ENCODE measurements at regions not wholly inside any gene's neighbourhood (a gene's known extent, or its start where the extent isn't known, plus 50 kb on each side); places are given as distances from the start of the nearest gene placed in this dataset.
A peak's percentile ranks its signal among the peaks of the same experiment; 100 is the strongest.
"Not testable (repeated sequence)": the region's sequence is repeated elsewhere in the genome, so short reads cannot be mapped to it uniquely, and the experiment has no call there.

- no peak for DNase-seq (ENCODE audit: low spot score)
- no peak overlapping the region for H3K4me3 ChIP-seq (ENCODE audit: low read depth in 1 of 3, low read length in 3 of 3)
- H3K27me3 ChIP-seq (ENCODE audit: control insufficient read depth in 4 of 4, insufficient read depth in 4 of 4, low read length in 3 of 4) = no peaks in the 10 kb centered on the region
- H3K4me1 ChIP-seq (ENCODE audit: control insufficient read depth in 4 of 4, insufficient read depth in 4 of 4, low read length in 3 of 4) = no peaks in the 10 kb centered on the region
- H3K36me3 ChIP-seq (ENCODE audit: control insufficient read depth in 4 of 4, insufficient read depth in 3 of 4, low read depth in 1 of 4, low read length in 3 of 4) = no peaks in the 10 kb centered on the region
- H3K9ac ChIP-seq (ENCODE audit: low read depth in 1 of 2, low read length in 2 of 2) = no peak overlapping the region
- H3K9me3 ChIP-seq (ENCODE audit: control insufficient read depth in 4 of 4, low read length in 3 of 4) = no peaks in the 10 kb centered on the region
- 83% methylated on average over 3 of the region's 3 CpGs for WGBS
- no peak overlapping the region for H3K27ac ChIP-seq (ENCODE audit: low read depth in 1 of 2, low read length in 2 of 2)
- TF ChIP-seq RAD21 (IDR thresholded peaks at IDR 0.05) = no peak
- TF ChIP-seq, protein P1, sequence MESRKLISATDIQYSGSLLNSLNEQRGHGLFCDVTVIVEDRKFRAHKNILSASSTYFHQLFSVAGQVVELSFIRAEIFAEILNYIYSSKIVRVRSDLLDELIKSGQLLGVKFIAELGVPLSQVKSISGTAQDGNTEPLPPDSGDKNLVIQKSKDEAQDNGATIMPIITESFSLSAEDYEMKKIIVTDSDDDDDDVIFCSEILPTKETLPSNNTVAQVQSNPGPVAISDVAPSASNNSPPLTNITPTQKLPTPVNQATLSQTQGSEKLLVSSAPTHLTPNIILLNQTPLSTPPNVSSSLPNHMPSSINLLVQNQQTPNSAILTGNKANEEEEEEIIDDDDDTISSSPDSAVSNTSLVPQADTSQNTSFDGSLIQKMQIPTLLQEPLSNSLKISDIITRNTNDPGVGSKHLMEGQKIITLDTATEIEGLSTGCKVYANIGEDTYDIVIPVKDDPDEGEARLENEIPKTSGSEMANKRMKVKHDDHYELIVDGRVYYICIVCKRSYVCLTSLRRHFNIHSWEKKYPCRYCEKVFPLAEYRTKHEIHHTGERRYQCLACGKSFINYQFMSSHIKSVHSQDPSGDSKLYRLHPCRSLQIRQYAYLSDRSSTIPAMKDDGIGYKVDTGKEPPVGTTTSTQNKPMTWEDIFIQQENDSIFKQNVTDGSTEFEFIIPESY (IDR thresholded peaks at IDR 0.05) = no peak
- TF ChIP-seq, protein P2, sequence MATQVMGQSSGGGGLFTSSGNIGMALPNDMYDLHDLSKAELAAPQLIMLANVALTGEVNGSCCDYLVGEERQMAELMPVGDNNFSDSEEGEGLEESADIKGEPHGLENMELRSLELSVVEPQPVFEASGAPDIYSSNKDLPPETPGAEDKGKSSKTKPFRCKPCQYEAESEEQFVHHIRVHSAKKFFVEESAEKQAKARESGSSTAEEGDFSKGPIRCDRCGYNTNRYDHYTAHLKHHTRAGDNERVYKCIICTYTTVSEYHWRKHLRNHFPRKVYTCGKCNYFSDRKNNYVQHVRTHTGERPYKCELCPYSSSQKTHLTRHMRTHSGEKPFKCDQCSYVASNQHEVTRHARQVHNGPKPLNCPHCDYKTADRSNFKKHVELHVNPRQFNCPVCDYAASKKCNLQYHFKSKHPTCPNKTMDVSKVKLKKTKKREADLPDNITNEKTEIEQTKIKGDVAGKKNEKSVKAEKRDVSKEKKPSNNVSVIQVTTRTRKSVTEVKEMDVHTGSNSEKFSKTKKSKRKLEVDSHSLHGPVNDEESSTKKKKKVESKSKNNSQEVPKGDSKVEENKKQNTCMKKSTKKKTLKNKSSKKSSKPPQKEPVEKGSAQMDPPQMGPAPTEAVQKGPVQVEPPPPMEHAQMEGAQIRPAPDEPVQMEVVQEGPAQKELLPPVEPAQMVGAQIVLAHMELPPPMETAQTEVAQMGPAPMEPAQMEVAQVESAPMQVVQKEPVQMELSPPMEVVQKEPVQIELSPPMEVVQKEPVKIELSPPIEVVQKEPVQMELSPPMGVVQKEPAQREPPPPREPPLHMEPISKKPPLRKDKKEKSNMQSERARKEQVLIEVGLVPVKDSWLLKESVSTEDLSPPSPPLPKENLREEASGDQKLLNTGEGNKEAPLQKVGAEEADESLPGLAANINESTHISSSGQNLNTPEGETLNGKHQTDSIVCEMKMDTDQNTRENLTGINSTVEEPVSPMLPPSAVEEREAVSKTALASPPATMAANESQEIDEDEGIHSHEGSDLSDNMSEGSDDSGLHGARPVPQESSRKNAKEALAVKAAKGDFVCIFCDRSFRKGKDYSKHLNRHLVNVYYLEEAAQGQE (IDR thresholded peaks at IDR 0.05) = no peak
- TF ChIP-seq, protein P3, sequence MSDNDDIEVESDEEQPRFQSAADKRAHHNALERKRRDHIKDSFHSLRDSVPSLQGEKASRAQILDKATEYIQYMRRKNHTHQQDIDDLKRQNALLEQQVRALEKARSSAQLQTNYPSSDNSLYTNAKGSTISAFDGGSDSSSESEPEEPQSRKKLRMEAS (IDR thresholded peaks at IDR 0.05) = no peak
- TF ChIP-seq YY1 (IDR thresholded peaks at IDR 0.05) = no peak
- TF ChIP-seq EGR1 (IDR thresholded peaks at IDR 0.05; ENCODE audit: low read depth in 2 of 2) = no peak
- no peak for TF ChIP-seq NR2F2 (IDR thresholded peaks at IDR 0.05)
- no peak for TF ChIP-seq FOXA2 (IDR thresholded peaks at IDR 0.05)
- TF ChIP-seq RXRA (IDR thresholded peaks at IDR 0.05) = no peak
- TF ChIP-seq GABPA (IDR thresholded peaks at IDR 0.05 in 1 of 2, conservative IDR thresholded peaks at IDR 0.05 in 1 of 2) = no peak
- TF ChIP-seq ATF3 (IDR thresholded peaks at IDR 0.05) = no peak
- TF ChIP-seq HNF4G (IDR thresholded peaks at IDR 0.05) = no peak
- TF ChIP-seq HNF4A (conservative IDR thresholded peaks at IDR 0.05) = no peak
- no peak for TF ChIP-seq TAF1 (conservative IDR thresholded peaks at IDR 0.05)
- TF ChIP-seq FOXA1 (IDR thresholded peaks at IDR 0.05) = no peak
These were observed 756.7 kb upstream of the SEMA6D start for GRCh38 chr15:46960581-46960980.

GRCh38 chr15:46961795-46962194 is 755.5 kb upstream of the SEMA6D start:
- Histone ChIP-seq H3K9me3 (ENCODE audit: control insufficient read depth in 4 of 4, low read length in 3 of 4) (no peaks in the 10 kb centered on the region), H3K9ac (ENCODE audit: low read depth in 1 of 2, low read length in 2 of 2) (no peak overlapping the region), H3K27me3 (ENCODE audit: control insufficient read depth in 4 of 4, insufficient read depth in 4 of 4, low read length in 3 of 4) (no peaks in the 10 kb centered on the region), H3K4me1 (ENCODE audit: control insufficient read depth in 4 of 4, insufficient read depth in 4 of 4, low read length in 3 of 4) (no peaks in the 10 kb centered on the region), H3K27ac (ENCODE audit: low read depth in 1 of 2, low read length in 2 of 2) (no peak overlapping the region), H3K36me3 (ENCODE audit: control insufficient read depth in 4 of 4, insufficient read depth in 3 of 4, low read depth in 1 of 4, low read length in 3 of 4) (no peaks in the 10 kb centered on the region), H3K4me3 (ENCODE audit: low read depth in 1 of 3, low read length in 3 of 3) (no peak overlapping the region)
- TF ChIP-seq YY1 (IDR thresholded peaks at IDR 0.05) = no peak
- peak in 1 of 2 donors; percentile 18 for TF ChIP-seq RAD21 (IDR thresholded peaks at IDR 0.05)
- no peak for TF ChIP-seq FOXA1 (IDR thresholded peaks at IDR 0.05)
- TF ChIP-seq, protein P1 (IDR thresholded peaks at IDR 0.05) = no peak
- peak; percentile 18 for TF ChIP-seq NR2F2 (IDR thresholded peaks at IDR 0.05)
- DNase-seq (ENCODE audit: low spot score) = no peak

DNA sequence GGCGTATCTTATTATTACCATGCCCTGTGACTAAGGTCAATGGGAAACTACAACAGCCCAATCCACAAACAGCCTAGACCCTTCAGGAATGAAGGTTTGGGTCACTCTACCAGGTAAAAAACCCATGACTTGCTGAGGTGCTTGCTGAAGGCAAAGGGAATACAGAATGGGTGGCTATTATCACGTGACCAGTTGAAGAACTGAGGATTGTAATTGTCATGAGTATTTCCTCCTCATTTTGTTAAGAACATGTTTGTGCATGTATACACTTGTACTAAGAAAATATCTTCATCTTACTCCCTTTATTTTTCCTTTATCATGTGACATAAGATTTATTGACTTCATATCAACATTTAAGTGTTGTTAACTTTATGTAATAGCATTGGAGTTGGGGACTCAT is 729.2 kb upstream of the SEMA6D start:
- WGBS = 81% methylated on average over 2 of the region's 2 CpGs
- not testable (repeated sequence) for H3K4me3 ChIP-seq (ENCODE audit: low read depth in 1 of 3, low read length in 3 of 3); H3K36me3 ChIP-seq (ENCODE audit: control insufficient read depth in 4 of 4, insufficient read depth in 3 of 4, low read depth in 1 of 4, low read length in 3 of 4); H3K9ac ChIP-seq (ENCODE audit: low read depth in 1 of 2, low read length in 2 of 2); H3K27me3 ChIP-seq (ENCODE audit: control insufficient read depth in 4 of 4, insufficient read depth in 4 of 4, low read length in 3 of 4); H3K27ac ChIP-seq (ENCODE audit: low read depth in 1 of 2, low read length in 2 of 2); DNase-seq (ENCODE audit: low spot score); H3K4me1 ChIP-seq (ENCODE audit: control insufficient read depth in 4 of 4, insufficient read depth in 4 of 4, low read length in 3 of 4)
- H3K9me3 ChIP-seq (ENCODE audit: control insufficient read depth in 4 of 4, low read length in 3 of 4) = peaks cover 0 to 16% (median 0%) of the 10 kb centered on the region in 4 donors
